CD14-positive monocyte (primary cell): ENCODE measurements at regions not wholly inside any gene's neighbourhood (a gene's known extent, or its start where the extent isn't known, plus 50 kb on each side); places are given as distances from the start of the nearest gene placed in this dataset.

ENCODE experiments used
- DNase-seq, 3 donors: peaks; one replicate each; pipeline ENCODE4 v3.0.0-alpha.2; 2011 to 2022
- H2AFZ ChIP-seq: 2 replicates; pipeline ENCODE4 v1.6.0; 2012; ENCODE audit warnings: mild to moderate bottlenecking, low read depth, low read length, inconsistent platforms; ENCODE audit not compliant: insufficient read depth, poor library complexity, severe bottlenecking
- H3K27ac ChIP-seq, 2 donors: 1 replicate in 1 of 2; 2 replicates in 1 of 2; pipeline ENCODE4 v1.5.1; 2012 to 2013; ENCODE audit warnings: low read length in 2 of 2, control low read depth in 1 of 2, inconsistent platforms in 1 of 2, low read depth in 1 of 2, mild to moderate bottlenecking in 1 of 2
- H3K27me3 ChIP-seq, 2 donors: one replicate each; pipeline versions ENCODE4 v1.6.0 to v1.6.1; 2011 to 2013; ENCODE audit warnings: low read length in 2 of 2; ENCODE audit not compliant: control insufficient read depth in 2 of 2, insufficient read depth in 2 of 2
- H3K36me3 ChIP-seq, 2 donors: replicated peaks in 1 of 2; 1 replicate in 1 of 2; 2 replicates in 1 of 2; pipeline versions ENCODE4 v1.5.1 to v1.6.1; 2012 to 2013; ENCODE audit warnings: low read length in 2 of 2, control low read depth in 1 of 2, inconsistent platforms in 1 of 2, mild to moderate bottlenecking in 1 of 2; ENCODE audit not compliant: insufficient read depth in 2 of 2, control insufficient read depth in 1 of 2
- H3K4me1 ChIP-seq, 2 donors: 1 replicate in 1 of 2; 2 replicates in 1 of 2; pipeline versions ENCODE4 v1.5.1 to v1.6.1; 2012 to 2013; ENCODE audit warnings: low read length in 2 of 2, control low read depth in 1 of 2, inconsistent platforms in 1 of 2, mild to moderate bottlenecking in 1 of 2, moderate library complexity in 1 of 2; ENCODE audit not compliant: insufficient read depth in 2 of 2, control insufficient read depth in 1 of 2
- H3K4me2 ChIP-seq: replicated peaks from 2 replicates; pipeline ENCODE3; 2012; ENCODE audit warnings: low read length, moderate library complexity, mild to moderate bottlenecking; ENCODE audit not compliant: poor library complexity, severe bottlenecking; ENCODE audit errors: extremely low read depth
- H3K4me3 ChIP-seq, 3 experiments: fragments of 200-600 bp in 1 of 3; sonication (generic) in 1 of 3; replicated peaks in 1 of 3; 1 replicate in 2 of 3; 2 replicates in 1 of 3; pipeline ENCODE4 v1.5.1; 2011 to 2013; ENCODE audit warnings: low read length in 3 of 3, mild to moderate bottlenecking in 3 of 3, control low read depth in 2 of 3, low read depth in 2 of 3, inconsistent platforms in 1 of 3, moderate library complexity in 1 of 3
- H3K79me2 ChIP-seq: 2 replicates; pipeline ENCODE4 v1.6.0; 2012; ENCODE audit warnings: mild to moderate bottlenecking, control low read depth, inconsistent platforms, low read length, moderate library complexity; ENCODE audit not compliant: insufficient read depth
- H3K9ac ChIP-seq: 2 replicates; pipeline ENCODE4 v1.6.0; 2017; ENCODE audit warnings: low read length, mild to moderate bottlenecking; ENCODE audit not compliant: insufficient read depth, poor library complexity, severe bottlenecking
- H3K9me3 ChIP-seq, 2 donors: replicated peaks in 1 of 2; 1 replicate in 1 of 2; 2 replicates in 1 of 2; pipeline versions ENCODE4 v1.5.1 to v1.6.1; 2012 to 2013; ENCODE audit warnings: low read length in 2 of 2, control low read depth in 1 of 2; ENCODE audit not compliant: control insufficient read depth in 1 of 2, insufficient read depth in 1 of 2
- H4K20me1 ChIP-seq: 2 replicates; pipeline ENCODE4 v1.6.0; 2012; ENCODE audit warnings: mild to moderate bottlenecking, low read length, control low read depth, moderate library complexity; ENCODE audit not compliant: insufficient read depth
- H3K27ac Mint-ChIP-seq, 7 donors: one replicate each; pipeline ENCODE4 v1.8.0; 2020; ENCODE audit warnings: mild to moderate bottlenecking in 7 of 7, mixed read lengths in 7 of 7, moderate library complexity in 6 of 7, inconsistent platforms in 2 of 7
- H3K27me3 Mint-ChIP-seq, 3 donors: one replicate each; pipeline ENCODE4 v1.8.0; 2021 to 2022; ENCODE audit warnings: low read depth in 3 of 3, mild to moderate bottlenecking in 3 of 3, mixed read lengths in 3 of 3, moderate library complexity in 3 of 3, inconsistent platforms in 1 of 3
- H3K36me3 Mint-ChIP-seq, 2 donors: one replicate each; pipeline ENCODE4 v1.8.0; 2020; ENCODE audit warnings: mixed read lengths in 2 of 2, inconsistent platforms in 1 of 2, mild to moderate bottlenecking in 1 of 2
- H3K4me1 Mint-ChIP-seq: one replicate; pipeline ENCODE4 v1.8.0; 2020; ENCODE audit warnings: mild to moderate bottlenecking, mixed read lengths
- H3K4me3 Mint-ChIP-seq, 2 donors: one replicate each; pipeline ENCODE4 v1.8.0; 2020; ENCODE audit warnings: mild to moderate bottlenecking in 2 of 2, mixed read lengths in 2 of 2, moderate library complexity in 1 of 2
- H3K9me3 Mint-ChIP-seq, 7 donors: one replicate each; pipeline ENCODE4 v1.8.0; 2020 to 2022; ENCODE audit warnings: mixed read lengths in 7 of 7, mild to moderate bottlenecking in 6 of 7, moderate library complexity in 6 of 7, inconsistent platforms in 2 of 7
- CTCF ChIP-seq: fragments of 200-600 bp; IDR thresholded peaks from one replicate; pipeline ENCODE4 v1.8.0; 2022; ENCODE audit warnings: antibody characterized with exemption, mild to moderate bottlenecking
- WGBS: methylation state at CpG from one replicate; pipeline ENCODE4 v1.1.5; 2013; ENCODE audit warnings: missing lambda C conversion rate; ENCODE audit not compliant: insufficient coverage; 5-methylcytosine and 5-hydroxymethylcytosine counted together
- intact Hi-C, 2 donors: fragments of 100-400 bp; cut with micrococcal nuclease; formaldehyde crosslinking; loops; one replicate each; pipeline versions ENCODE4 v1.15.0 to v1.15.1; 2023

GRCh38 chr14:42222924-42223471 lies 616.3 kb downstream of the LRFN5 start:
- Histone ChIP-seq H3K9me3 (no peaks in the 10 kb centered on the region), H3K9ac (no peak overlapping the region), H3K36me3 (no peaks in the 10 kb centered on the region), H3K27ac (no peak overlapping the region), H4K20me1 (no peaks in the 10 kb centered on the region), H3K4me2 (no peak overlapping the region), H3K27me3 (no peaks in the 10 kb centered on the region), H3K4me1 (no peaks in the 10 kb centered on the region), H2AFZ (no peak overlapping the region), H3K4me3 (no peak overlapping the region), H3K79me2 (no peaks in the 10 kb centered on the region)
- WGBS: 10% methylated on average over 2 of the region's 3 CpGs
- H3K4me3 Mint-ChIP-seq: no peak overlapping the region
- H3K9me3 Mint-ChIP-seq: peaks cover 0 to 3% (median 0%) of the 10 kb centered on the region in 7 donors
- H3K27me3 Mint-ChIP-seq: peaks cover 0 to 1% (median 0%) of the 10 kb centered on the region in 3 donors
- no peaks in the 10 kb centered on the region for H3K36me3 Mint-ChIP-seq
- intact Hi-C loops: no loop called here
- no peaks in the 10 kb centered on the region for H3K4me1 Mint-ChIP-seq
- no peak for TF ChIP-seq CTCF
- no peak overlapping the region for H3K27ac Mint-ChIP-seq
- no peak for DNase-seq

DNA sequence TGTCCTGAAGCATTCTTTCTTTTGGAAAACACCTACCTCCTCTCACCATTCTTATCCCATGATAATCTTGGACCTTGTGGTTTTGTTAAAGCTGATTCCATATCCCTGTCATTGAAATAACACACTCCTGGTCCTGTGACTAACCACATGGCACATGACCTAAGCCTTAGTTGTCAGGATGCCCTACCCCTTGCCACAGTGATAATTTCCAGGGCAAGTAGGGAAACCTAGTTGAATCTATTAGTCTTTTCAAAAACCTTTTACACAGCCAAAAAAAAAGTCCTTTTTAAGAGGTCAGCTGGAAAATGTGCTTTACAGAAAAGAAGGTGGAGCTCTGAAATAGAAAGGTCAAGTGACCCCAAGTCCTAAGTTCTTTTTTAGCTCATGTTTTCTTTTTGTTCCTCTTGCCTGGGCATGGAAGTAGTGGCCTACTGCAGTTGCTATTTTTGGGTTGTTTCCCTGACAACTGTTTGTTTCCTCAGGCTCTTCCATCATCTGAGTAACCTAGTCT lies 608.4 kb downstream of the LRFN5 start:
- Histone ChIP-seq H3K4me2 (no peak overlapping the region), H3K4me1 (no peaks in the 10 kb centered on the region), H3K27ac (no peak overlapping the region), H4K20me1 (no peaks in the 10 kb centered on the region), H3K79me2 (no peaks in the 10 kb centered on the region), H2AFZ (no peak overlapping the region), H3K36me3 (no peaks in the 10 kb centered on the region), H3K4me3 (no peak overlapping the region), H3K9me3 (no peaks in the 10 kb centered on the region), H3K27me3 (no peaks in the 10 kb centered on the region), H3K9ac (no peak overlapping the region)
- Mint-ChIP-seq H3K4me1 (peaks cover 1% of the 10 kb centered on the region), H3K27me3 (no peaks in the 10 kb centered on the region), H3K4me3 (no peak overlapping the region), H3K9me3 (peaks cover 0 to 3% (median 1%) of the 10 kb centered on the region in 7 donors), H3K36me3 (no peaks in the 10 kb centered on the region), H3K27ac (no peak overlapping the region)
- intact Hi-C loops: no loop called here
- TF ChIP-seq CTCF: no peak
- DNase-seq: no peak
